Stimulated activated naive CD8-positive, alpha-beta T cell treated with anti-CD3 and anti-CD28 coated beads, Interleukin-15, Interleukin-2, amounts not matched to agents 100 U/mL and 50 U/mL, for 24 hours (primary cell): ENCODE measurements at regions not wholly inside any gene's neighbourhood (a gene's known extent, or its start where the extent isn't known, plus 50 kb on each side); places are given as distances from the start of the nearest gene placed in this dataset.
"Not testable (repeated sequence)": the region's sequence is repeated elsewhere in the genome, so short reads cannot be mapped to it uniquely, and the experiment has no call there.

Experiments used
- ATAC-seq: fragments of 150-1000 bp; cut with Tn5 transposase; one replicate; pipeline ENCODE4 v1.10.0; 2021
- DNase-seq: peaks from one replicate; pipeline ENCODE4 v3.0.0; 2021

DNA sequence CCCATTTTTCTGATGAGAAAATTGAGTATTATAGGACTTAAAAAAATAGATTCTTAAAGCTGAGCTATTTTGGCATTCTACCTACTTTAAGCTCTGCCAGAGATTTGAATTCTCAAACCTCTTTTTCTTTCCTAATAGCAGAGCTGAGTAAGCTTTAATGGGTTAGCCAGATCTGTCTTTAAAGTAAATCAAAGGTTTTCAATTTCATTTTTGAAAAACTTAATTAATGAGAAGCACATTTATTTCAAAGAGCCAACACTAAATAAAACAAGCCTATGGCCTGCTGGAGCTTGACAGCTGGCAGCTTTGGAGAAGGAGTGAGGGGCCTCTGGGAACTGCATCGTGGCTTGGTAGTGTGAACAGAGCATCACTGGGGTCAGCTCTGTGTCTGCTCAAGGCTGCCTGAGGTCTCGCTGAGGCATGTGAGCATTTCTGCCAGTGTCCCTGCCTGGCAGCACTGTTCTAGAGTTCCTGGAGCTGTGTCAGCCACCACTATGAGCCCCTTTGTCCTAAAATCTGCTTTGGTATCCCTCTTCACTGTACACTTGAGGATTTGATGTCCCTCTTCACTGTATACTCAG lies 50.4 kb upstream of the PRSS23 start:
- ATAC-seq (no peak), DNase-seq (no peak)

DNA sequence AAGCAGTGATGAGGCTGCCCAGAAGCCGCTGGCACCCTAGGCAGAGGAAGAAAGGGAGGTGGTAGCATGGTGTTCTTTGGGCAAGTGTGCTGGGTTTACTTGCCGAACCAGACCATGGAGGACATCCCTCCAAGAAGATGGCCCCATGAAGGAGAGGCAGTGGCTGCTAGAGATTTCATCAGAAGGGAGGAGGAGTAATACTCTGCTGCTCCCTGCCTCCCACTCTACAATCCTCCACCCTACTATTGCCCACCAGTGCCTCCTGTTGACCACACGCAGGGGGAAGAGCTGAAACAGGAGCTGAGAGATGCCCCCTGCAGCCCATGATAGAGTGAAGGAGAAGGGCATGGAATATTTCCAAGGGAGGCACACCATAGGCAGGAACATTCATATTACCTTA lies 51.0 kb upstream of the PRSS23 start:
- ATAC-seq, result no peak
- no peak for DNase-seq

DNA sequence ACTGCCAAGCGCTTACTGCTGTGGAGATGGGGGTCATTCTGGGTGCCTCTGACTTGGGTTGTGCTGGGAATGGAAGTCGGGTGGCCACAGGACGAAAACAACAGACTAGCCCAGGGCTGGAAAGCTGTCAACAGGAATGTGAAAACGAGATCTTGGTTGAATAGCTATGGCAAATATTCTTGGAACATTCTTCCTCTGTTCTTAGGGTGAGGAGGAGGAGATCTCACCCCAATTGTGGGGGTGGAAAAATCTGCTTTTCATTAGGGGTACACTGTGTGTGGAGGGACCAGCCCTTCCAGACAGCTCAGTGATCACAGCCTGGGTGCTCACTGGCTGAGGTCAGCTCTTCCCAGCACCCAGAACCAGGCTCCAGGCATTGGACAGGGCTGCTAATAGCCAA lies 52.0 kb upstream of the PRSS23 start:
- ATAC-seq (no peak), DNase-seq (no peak)

DNA sequence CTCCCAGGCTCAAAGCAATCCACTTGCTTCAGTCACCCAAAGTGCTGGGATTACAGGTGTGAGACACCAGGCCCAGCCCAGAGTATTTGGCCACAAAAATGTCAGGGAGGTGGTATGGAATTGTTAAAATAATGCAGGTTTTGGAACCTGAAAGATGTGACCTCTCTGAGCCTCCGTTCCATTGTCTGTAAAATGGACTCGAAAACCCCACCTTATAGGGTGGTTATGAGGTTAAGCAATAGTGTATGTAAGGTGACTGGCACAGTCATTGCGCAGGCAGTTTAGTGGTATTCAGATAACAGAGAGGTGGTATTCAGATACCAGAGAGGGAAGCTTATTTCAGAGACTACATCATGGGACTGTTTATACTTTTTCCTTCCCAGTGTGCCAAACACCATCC lies 52.5 kb upstream of the PRSS23 start:
- DNase-seq (no peak), ATAC-seq (no peak)

DNA sequence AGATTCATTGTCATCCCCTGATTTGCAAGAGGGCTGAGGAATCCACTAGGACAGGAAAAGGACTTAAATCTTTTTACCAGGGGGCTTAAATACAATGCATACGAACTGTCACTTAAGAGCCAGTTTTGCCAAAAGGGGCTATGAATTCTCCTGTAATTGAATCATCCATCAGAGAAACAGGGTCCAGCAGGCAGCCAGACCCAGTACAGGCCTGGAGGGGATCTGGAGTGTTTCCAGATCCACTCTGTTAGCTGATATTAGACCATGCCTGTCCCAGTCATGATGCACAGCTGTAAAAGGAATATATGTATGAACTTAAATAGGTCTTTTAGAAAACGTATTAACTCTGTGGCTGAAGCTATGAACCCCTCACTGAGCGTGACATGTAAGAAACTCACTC lies 53.8 kb upstream of the PRSS23 start:
- ATAC-seq, result no peak
- DNase-seq, result no peak

DNA sequence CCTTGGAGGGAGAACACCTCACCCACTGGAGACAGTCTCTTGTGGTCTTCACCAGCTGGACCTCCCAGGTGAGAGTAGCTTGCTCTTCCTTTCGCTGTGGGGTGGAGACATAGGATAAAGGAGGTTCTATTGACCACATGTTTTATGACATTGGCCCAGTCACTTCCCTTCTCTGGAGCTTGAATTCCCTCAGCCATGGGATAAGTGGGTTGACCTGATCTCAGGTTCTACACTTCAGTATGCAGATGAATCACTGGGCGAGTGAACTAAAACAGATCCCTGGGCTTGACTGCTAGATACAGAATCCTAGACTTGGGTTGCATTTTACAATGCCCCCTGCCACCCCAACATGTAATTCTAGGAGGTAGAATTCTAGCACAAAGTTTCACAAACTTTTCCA lies 54.8 kb upstream of the PRSS23 start:
- DNase-seq, result no peak
- ATAC-seq, result no peak

DNA sequence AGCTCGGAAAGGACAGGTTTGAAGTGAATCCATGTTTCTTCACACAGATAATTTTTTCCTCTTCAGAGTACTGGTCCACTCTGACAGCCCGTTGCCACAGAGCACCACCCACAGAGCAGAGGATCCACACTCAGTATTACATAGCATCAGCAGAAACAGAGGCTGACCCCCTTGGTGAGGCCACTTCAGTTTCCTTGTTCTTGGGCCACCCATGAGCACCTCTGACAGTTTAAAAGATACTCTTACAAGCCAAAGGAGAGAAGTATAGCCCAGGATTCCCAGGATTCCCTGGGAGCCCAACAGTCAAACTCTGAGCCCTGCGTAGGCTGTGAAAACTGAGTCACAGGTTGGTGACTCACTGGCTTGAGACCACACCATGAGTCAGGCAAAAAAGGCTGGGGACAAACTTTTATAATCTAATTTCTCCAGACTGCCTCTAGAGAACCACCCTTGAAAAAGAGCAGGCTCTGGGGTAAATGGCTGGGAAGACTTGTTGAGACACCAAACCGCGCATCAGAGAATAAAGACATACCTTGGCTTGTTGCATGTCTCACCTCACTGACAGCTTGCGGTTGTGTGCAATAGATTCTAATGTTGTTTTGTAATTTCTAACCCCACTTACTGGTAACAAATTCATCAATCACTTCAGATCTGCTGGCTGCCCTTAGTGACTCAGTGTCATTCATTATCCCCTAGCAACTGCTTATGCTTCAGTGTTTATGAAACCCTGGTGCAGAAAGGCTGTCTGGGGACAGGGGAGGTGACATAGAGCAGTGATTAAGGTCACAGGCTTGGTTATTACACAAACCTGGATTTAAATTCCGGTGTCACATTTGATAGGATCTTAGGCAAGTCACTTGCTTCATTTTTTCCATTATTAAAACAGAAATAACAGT lies 56.9 kb upstream of the PRSS23 start:
- ATAC-seq (peak; percentile 82), DNase-seq (peak; percentile 38)

DNA sequence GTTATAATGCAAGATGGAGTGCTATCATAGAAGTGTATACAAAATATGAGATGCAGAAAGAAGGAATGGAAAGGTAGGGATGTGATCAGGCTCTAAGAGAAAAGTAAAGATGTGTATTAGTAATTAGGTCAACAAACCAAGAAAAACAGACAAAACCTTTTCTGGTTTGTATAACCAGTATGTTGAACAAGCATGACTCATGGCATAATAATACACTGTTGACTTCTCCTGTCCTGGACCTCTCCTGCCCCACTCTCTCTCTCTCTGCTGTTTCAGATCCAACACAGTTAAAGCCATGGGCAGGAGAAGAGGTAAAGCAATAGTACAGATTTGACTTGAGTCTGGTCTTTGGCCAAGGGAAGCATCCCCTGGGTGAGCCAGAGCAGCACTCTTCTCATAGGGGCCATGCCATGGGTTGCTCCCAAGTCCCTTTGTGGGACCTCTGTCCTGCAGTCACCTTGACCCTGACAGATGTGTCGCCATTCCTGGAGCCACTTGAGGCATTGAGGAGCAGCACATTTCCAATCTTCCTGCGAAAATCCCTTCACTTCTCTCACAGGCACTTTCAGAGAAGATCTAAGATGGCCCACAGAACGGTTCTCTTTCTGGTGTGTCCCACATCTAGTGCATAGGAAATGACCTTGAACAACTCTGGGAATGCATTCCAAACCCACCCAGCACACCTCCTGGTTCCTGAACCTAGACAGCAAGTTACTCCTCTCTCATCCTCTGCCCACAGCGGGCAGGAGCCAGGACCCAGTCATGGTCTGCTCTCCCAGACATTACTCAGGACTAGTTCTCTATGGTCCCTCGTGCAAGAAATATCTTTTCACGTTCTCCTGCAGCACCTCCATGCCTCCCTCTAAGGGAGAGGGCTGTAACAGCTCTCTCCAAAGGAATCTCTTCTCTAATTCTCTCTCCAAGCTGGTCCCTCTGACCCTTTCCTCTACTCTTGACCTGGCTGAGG lies 58.2 kb upstream of the PRSS23 start:
- no peak for DNase-seq
- no peak for ATAC-seq

DNA sequence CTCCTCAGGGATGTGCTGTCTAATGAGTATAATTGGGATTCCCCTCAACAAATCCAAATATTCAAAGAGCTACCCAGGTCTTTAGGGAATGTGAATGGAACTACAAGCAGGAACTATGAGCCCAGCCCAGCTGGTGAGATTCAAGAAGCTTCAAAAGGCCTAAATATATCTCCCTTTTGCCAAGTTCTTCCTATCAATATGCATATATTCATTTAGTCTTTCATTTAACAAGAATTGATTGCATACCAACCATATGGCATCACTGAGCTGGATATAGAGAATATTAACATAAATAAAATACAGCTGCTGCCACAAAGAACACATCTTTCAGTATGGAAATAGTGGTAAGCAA lies 58.9 kb upstream of the PRSS23 start:
- ATAC-seq (no peak), DNase-seq (no peak)

DNA sequence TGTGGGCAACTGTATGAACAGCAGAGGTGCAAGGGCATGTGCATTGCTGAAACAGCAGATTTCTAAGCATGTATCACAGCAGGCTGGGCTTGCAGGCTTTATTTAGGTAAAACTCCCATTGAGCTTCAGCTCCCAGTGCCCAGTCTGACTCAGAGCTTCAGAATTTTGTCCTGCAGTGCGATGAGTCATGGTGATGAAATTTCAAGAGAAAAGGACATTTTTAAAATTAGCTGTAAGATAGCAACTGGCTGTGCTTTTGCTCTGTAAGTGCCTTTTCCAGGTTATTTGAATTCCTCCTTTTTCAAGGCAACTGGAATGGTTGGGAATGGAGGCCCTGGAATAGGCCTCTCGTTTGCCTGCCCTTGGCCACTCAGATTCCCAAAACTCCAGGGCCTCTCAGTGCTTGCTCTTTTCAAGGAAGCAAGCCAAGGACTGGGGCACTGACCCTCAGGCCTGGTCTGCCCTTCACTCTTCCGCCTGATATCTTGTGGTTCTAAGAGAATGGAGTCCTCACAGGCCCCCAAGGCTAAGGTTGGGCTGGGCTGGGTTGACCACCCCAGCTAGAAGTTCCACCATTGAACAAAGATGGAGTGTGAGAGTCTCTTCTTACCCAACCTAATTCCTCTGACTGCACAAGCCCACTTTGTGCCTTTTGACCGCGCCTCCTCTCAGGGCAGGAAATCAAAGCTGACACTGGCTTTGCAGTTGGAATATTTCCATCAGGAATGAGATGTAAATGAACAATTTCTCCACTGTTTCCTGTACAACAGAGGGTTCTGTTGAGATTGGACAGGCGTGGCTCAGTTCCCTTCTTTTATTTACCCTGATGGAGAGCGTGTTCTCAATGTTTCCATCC lies 59.5 kb upstream of the PRSS23 start:
- ATAC-seq, result no peak

DNA sequence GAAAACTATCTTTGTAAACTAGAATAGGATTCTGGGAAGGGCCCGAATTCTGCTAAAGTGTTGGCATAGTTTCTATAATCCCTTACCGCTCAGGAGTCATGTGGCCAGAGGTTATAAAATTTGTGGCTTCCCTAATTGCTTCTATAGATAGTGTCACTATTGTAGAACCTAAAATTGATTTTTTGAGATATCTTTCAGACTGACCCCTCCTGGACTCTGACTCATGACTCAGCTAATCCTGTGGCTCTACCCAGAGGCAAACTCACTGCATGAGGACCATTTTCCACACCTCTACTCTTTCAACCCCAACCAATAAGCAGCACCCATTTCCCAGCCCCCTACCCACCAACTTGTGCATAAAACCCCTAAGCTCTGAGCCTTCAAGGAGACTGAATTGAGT lies 61.8 kb upstream of the PRSS23 start:
- no peak for ATAC-seq
- no peak for DNase-seq

More for the DNA sequence above, 59.5 kb upstream of the PRSS23 start:
- no peak for DNase-seq

DNA sequence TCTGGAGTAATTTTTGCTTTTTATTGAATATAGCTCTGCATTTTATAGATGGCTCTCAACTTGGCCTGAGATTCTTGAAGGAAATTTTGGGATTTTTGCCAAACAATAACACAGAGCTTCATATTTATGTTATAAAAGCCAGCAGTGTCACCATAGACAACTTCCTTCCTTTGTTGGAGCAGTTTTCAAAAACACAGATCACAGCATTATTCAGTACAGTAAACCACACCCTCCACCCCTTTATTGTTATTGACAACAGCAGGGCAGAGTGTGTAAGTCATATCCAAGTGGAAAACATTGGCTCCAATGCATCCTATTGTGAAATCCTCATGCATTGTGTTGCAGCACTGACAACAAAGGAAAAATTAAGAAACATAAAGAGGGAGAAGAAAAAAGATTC lies 62.6 kb upstream of the PRSS23 start:
- DNase-seq, result no peak
- ATAC-seq, result no peak

DNA sequence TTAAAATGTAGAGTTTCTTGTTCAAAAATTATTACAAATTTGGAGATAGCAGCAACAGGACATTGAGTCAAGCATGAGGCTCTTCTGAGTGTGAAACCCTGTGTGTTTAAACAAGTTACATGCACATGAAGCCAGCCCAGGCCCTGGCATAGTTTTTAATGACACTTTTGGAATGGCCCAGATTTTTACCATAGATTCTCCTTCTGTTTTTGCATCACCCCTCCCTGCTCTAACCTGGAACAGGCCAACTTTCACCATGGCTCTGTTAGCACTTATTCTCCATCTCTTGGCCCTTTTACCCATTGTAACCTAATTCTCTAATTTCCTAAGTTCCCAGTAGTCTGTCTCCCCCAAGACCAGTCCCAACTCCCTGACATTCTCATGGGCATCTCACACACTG lies 63.1 kb upstream of the PRSS23 start:
- ATAC-seq (no peak), DNase-seq (no peak)

DNA sequence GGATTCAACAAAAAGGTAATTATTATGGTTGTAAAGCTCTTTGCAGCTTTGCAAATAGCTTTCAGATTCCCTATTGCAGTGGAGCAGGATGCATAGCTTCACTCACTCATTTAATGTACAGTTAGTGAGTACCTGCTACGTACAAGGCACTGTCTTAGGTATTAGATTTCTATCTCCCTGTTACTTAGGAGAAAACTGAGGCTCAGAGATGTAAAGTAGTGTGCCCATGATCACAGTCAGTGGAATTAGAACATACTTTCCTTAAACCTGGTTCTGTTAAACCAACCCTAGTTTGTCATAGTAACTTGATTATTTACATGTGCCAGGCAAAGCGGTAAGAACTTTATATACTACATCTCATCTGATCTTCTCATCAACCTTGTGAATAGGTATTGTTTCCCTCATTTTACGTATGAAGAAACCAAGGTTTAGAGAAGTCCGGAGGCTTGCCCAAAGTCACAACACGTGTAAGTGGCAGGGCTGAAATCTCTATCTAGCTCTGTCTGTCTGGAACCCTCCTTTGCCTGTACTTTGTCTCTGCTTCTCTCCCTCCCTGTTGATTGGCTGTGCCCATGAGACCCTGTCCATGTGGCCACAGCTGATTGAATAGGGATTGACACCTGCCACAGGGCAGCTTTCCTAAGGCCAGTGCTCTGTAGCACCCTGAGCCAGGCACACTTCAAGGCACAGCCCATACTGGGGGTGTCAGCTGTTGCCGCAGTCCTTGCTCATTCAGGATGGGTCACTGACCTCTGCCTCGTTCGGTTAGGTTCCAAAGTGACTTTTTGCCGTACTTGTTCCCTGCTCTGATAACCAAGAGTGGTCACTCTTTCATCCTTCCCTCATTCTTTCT lies 63.8 kb upstream of the PRSS23 start:
- no peak for DNase-seq
- no peak for ATAC-seq

DNA sequence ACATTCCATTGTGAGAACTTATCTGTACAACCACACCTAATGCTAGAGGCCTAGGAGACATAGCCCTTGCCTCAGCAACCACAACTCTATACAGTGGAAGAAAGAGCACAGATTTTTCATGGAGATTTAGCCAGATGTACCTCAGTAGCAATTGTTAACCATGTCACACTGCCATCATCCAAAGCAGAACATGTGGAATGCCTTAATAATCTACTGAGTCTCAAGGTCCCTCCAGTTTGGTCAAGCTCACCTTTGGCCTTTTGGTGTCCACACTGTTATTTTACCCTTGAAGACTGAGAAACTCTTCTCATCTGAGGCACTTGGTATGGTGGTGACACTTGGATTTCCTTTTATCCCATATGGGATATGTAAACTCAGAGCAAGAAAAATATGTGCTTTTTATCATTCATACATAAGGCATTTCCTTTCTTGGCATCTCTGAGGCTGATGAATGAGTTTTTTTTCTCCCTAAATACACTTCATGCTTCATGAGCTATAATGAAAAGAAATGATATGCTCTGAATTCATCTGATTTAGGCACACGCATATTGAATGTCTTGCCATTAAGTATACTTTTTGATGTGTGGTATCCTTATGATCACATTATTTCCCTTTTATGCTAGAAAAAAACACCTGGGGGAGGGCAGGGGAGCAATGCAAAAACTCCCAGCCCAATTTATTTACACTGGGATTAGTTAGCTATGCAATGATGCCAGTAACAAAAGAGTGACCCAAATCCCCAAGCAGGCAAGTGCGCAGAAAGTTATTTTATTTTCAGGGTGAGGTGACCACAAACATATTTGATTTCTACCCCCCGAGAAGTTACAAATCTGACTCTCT lies 63.3 kb upstream of the ME3 start:
- DNase-seq (no peak), ATAC-seq (no peak)

DNA sequence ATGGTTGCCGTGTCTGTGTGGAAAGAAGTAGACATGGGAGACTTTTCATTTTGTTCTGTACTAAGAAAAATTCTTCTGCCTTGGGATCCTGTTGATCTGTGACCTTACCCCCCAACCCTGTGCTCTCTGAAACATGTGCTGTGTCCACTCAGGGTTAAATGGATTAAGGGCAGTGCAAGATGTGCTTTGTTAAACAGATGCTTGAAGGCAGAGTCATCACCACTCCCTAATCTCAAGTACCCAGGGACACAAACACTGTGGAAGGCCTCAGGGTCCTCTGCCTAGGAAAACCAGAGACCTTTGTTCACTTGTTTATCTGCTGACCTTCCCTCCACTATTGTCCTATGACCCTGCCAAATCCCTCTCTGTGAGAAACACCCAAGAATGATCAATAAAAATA lies 60.3 kb upstream of the ME3 start:
- ATAC-seq, DNase-seq: not testable (repeated sequence)

DNA sequence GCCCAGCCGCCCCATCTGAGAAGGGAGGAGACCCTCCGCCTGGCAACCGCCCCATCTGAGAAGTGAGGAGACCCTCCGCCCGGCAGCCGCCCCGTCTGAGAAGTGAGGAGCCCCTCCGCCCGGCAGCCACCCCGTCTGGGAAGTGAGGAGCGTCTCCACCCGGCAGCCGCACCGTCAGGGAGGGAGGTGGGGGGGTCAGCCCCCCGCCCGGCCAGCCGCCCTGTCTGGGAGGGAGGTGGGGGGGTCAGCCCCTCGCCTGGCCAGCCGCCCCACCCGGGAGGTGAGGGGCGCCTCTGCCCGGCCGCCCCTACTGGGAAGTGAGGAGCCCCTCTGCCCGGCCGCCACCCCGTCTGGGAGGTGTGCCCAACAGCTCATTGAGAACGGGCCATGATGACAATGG lies 59.9 kb upstream of the ME3 start:
- DNase-seq, ATAC-seq: not testable (repeated sequence)

DNA sequence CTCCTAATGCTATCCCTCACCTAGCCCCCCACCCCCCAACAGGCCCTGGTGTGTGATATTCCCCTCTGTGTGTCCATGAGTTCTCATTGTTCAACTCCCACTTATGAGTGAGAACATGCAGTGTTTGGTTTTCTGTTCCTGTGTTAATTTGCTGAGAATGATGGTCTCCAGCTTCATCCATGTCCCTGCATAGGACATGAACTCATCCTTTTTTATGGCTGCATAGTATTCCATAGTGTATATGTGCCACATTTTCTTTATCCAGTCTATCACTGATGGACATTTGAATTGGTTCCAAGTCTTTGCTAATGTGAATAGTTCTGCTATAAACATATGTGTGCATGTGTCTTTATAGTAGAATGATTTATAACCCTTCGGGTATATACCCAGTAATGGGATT lies 57.2 kb upstream of the ME3 start:
- DNase-seq, ATAC-seq: not testable (repeated sequence)

DNA sequence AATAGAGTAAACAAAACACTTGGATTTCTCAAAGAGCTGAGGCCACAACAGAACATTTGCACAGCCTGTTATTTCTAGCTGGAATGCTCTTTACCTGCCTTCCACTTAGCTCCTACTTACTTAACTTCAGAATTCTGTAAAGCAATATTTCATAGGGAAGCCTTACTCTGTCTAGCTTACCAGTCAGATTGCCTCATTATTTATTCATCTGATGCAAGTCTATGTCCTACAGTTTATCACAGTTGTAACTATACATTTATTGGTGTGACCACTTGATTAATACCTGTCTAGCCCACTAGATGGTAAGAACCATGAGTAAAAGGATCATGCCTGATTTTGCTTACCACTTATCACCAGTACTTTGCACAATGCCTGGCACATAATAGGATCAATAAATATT lies 56.1 kb upstream of the ME3 start:
- ATAC-seq (no peak), DNase-seq (no peak)
